ENCODE measurements at regions not wholly inside any gene's neighbourhood (a gene's known extent, or its start where the extent isn't known, plus 50 kb on each side); places are given as distances from the start of the nearest gene placed in this dataset.
A peak's percentile ranks its signal among the peaks of the same experiment; 100 is the strongest.

DNA sequence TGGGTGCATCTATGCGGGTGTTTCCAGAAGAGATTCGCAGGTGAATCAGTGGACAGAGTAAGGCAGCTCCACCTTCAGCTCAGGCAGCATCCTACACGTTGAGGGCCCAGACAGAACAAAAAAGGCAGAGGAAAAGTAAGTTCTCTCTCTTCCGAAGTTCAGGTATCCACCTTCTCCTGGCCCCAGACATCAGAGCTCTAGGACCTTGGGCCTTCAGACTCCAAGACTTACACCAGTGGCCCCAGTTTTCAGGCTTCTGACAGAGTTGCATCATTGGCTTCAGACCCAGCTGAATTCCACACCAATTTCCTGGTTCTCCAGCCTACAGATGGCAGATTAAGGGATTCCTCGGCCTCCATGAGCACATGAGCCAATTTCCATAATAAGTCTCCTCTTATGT, 102.2 kb upstream of the GPR26 start:
- DNase-seq = no peak

DNA sequence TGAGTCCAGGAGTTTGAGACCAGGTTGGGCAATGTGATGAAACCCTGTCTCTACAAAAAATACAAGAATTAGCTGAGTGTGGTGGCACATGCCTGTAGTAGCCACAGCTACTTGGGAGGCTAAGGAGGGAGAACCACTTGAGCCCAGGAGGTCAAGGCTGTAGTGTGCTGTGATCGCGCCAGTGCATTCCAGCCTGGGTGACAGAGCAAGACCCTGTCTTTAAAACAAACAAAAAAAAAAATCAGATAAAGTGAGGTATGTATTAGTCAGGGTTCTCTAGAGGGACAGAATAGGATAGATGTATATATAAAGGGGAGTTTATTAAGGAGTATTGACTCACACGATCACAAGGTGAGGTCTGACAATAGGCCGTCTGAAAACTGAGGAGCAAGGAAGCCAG, 101.5 kb upstream of the GPR26 start:
- no peak for DNase-seq

DNA sequence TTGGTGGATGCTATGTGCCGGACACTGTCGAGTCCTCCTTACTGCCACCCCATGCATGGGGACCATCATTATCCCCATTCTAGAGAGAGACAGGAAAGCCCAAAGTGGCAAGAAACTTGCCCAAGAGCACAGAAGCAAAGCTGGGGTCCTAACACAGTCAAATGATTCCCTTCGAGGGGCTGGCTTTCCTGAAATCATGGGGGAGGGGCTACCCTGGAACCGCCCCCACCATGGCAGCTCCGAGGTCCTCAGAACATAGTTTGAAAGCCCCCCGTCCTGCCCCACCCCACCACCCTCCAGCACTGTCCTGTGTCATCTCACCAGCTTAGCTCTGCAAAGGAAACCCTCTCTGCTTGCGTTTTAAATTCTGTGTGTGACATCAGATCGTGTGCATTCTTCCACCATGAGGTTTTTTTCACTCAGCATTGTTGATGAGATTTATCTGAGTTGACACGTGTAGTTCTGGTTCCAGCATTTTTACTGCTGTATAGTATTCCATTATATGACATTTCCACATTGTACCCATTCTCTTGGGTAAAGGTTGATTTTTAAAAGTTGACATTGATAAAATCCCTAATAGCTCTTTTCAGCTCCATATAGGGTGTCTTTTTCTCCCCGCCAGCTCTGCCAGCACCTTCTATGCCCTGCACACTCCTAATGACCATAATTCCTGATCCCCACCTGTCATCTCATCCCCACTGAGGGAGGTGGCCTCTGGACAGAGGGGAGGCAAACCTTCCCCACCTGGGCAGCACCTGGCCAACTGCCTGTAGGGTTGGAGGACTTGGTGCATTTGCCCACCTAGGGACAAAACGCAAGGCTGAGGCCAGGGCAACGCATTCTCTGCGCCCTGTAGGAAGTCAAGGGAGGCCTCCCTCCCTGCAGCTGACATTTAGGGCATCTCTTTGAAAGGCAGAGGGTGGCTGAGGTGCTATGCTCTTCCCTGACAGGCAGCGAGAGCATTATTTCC, 100.2 kb upstream of the GPR26 start:
- DNase-seq = no peak

DNA sequence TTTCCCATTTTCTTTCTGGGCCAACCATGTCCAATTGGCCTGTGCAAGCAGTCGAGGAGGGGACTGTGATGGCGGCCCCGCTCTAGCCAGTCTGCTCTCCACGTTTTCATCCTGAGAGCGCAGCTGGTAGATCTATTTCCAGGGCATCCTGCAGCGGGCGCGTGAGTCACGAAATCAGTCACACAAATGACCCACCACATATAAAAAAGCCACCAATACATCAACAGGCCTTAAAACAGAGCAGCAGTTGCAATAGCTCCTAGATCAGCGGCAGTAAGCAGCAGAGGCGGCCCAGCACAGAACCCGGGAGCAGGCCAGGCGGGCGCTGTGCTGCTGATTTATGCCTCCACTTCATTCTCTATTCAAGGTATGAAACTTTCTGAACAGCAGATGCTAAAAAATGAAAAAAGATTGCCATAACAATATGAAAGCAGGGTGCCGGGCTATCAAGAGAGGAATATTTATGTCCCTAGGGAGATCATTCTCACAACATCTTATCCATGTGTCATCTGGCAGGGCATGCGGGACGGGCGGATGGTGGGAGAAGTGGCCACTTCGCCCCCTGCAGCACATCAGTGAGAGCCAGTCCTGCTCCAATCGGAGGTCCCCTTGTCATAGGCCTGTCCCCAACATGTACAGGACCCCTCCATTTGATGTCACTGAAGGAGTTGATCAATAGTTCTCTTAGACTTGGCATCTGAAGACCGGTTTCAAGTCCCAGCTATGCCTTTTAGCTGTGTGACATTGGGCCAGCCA, 98.0 kb upstream of the GPR26 start:
- DNase-seq = no peak

DNA sequence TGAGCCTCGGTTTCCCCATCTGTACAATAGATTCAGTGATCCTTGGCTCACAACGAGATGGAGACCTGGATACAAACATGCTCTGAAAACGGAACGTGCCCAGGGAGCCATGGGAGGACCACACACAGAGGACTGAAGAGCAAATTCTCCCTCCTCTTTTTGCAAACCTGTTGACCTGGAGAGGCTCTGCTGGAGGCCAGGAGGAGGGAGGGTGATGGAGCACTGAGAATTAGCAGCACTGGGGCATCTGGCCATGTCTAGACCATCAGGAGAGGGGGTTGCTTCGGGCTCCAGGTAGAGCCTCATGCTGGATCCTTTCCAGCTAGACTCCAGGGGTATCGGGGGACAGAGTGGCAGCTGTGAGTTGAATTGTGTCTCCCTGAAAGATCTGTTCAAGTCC, 97.4 kb upstream of the GPR26 start:
- DNase-seq = no peak

DNA sequence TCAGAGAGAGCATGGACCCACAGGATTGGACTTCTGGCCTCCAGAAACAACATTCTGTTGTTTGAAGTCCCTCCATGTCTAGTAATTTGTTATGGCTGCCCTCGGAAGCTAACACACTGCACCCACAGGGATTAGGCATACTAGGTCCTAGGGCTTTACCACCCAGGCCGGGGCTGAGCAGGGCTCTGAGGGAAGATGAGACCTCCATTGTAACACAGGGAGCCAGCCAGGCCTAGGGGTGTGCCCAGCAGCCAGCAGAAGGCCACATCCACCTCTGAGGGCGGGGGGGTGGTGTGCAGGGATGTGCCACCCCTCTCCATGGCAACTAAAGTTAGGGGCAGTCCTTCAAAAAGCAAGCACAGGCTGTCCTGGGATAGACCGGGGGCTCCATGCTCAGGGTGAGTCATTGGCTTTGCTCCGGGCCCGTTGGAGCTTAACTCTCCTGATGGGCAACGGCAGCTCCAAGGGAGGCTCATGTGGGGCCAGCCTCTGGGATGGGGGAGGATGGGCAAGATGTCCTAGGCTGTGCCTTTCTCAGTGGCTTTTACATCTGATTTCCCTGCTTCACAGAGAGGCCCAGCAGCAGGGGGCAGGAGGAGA, 96.6 kb upstream of the GPR26 start:
- DNase-seq = no peak

DNA sequence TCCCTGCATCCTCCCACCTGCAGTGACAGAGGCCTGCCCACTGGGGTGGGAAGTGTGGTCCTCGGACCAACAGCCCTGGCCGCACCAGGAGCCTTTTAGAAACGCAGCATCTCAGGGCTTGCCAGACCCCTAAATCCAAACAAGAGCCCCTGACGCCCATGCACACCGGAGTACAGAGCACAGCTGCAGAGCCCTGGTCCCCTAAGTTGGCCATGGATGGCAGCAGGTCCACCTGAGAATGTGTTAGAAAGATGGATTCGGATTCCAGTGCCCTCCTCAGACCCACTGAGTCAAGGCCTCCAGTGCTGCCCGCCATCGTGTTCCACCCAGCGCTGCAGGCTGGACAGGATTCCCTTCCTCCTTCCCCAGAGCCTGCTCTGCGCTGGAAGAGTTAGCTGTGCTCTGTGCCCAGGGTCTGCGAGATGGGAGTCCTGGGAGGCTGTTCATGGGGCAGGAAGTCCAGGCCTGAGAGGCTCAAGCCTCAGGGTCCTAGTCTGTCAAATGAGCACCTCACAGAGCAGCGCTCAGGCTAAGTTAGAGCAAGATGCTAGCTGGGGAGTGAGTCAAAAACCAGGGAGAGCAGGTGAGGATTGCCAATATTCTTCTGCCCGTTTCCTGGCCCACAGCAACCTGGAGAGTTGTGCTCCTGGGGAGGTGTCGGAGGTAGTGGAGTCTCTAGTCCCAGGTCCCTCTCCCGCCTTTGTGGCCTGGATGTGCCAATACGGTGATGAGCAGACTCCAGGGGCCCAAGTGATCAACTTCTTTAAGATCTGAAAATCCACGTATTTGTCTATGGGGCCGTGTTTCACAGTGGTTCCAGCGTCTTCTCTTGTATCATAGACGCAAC, 95.9 kb upstream of the GPR26 start:
- DNase-seq = no peak

DNA sequence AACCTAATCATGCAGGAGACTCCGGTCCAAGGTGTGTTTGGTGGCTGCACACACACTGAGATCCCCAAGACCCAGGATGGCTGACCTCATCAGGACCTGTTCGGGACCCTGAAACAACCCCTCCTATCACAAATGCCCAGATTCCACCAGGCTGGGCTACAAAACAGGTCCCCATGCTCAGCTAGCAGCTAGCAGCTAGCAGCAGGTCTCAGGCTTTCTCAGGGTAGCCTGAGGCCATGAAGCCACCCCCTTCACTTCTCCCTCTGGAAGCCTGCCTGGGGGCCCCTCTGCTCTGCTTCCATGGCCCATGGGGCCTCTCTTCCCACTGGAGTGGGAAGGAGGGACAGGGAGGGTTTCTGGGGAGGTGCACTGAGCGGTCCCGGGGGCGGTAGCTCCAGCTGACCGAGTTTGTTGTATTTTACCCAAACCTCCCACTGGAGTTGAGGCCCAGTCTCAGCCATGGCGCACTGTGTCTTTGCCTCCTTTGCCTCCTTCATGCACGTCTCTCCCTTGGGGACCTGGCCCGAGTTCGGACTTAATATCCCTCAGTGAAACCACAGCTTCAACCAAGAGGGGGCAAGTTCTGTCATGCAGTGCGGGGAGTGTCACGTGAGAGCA, 95.1 kb upstream of the GPR26 start:
- no peak for DNase-seq

DNA sequence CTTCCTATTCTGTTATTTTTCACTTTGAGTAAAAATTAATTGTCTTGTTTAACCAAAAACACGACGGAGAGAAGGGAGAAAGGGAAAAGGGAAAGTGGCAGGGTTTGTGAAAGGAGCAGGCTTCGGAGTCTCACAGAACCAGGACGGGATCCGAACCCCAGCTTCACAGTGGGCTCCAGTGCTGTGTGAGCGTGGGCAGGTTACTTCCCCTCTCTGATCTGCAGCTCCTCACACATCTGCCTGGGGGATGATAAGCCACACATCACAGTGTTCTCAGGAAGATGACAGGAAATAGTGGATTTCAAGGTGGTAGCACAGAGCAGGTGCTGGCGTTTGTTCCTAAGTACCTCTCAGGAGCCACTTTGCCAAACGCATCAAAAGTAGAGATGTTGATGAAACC, 94.2 kb upstream of the GPR26 start:
- DNase-seq = no peak

DNA sequence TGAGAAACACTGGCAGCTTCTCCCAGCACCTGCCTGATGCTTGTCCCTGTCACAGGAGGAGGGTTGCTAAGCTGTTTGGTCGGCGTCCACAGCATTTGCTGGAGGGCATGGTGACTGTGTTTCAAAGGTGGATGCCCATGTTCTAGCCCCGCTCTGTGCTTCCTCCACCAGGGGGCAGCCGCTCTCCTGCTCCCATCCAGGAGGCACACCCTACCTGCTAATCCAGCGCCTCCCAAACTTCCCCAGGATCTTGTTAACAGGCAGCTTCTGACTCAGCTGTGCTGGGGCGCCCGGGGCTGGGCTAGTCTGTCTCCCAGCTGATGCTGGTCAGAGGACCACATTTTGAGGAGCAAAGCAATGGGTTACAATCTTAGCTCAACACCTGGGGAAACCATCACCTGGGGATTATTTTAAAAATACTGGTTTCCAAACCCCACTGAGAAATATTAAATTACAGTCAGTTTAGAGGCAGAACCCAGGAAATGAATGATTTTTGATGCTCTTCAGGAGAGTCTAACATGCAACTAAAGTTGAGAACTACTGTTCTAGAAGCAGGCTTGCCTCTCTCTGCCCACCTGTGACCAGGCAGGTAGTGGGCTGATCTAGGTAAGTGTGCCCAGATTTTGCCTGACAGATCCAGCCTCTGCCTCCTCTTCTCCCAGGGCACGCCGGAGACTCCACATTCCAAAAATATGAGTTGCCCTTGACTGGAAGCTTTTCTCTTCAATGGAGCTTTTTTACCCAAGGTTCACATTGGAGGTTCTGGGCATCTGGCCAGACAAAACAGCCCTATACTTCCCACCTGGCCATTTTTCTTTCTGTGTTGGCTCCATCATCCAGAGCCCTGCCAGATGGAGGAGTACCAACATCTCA, 92.7 kb upstream of the GPR26 start:
- no peak for DNase-seq

DNA sequence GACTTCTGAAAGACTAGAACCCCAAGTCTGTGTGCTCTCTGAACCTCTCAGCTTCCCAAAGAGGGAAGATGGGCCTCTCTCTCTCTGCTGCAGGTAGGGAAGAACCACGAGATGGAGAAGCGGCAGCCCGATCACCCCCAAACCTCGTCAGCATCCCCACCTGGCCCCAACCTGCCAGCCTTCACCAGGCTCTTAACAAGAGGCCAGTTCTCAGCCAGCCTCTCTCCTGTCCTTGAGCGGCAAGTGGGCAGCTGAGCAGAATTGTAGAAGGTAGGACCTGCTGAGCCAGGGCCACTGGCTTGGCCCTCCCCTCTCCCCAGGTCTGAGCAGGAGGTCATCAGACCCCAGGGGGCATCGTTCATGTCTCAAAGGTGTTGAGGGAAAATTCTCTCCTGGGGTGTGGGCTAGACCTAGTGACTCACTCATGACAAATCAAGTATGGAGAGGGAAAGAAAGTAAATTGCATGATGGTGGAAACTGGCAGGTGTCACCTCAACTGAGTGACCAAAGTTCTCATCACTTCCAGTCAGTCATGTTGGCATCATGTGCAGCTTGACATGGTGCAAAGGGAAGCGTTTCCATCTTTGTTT, 92.0 kb upstream of the GPR26 start:
- no peak for DNase-seq

DNA sequence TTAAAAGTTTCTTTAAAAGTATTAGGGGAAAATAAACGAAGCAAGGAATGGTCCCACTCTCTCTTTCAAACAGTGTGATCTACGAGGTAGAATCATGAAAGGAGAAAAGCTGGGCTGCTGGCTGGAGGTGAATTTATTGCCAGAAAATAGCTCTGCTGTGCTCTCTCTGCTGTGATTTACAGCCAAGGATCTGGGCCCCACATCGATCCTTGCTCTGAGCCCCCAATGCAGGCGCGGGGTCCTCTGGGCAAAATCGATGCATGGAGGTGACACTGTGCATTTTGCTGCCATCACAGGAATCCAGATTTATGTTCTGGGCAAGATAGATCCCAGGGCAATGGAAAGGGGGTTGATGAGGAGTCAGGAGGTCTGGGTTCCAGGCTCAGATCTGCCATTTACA, 91.0 kb upstream of the GPR26 start:
- no peak for DNase-seq

DNA sequence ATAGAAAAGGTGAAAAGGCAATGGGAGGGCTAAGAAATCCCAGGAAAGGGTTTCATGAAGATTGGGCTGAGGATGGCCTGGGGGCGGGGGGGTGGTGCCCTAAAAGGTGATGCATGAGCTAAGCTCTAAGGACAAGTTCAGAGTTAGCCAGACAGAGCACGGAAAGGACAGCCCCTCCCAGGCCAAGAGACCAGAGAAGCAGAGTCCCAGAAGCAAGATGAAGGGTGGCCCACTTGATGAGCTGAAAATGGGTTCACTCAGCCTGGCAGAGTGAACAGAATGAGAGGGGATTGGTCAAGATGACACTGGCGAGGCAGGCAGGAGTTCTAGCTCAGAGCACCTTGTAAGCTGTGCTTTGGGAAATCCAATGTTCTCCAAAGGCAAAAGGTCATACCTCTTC, 89.4 kb upstream of the GPR26 start:
- DNase-seq = no peak

DNA sequence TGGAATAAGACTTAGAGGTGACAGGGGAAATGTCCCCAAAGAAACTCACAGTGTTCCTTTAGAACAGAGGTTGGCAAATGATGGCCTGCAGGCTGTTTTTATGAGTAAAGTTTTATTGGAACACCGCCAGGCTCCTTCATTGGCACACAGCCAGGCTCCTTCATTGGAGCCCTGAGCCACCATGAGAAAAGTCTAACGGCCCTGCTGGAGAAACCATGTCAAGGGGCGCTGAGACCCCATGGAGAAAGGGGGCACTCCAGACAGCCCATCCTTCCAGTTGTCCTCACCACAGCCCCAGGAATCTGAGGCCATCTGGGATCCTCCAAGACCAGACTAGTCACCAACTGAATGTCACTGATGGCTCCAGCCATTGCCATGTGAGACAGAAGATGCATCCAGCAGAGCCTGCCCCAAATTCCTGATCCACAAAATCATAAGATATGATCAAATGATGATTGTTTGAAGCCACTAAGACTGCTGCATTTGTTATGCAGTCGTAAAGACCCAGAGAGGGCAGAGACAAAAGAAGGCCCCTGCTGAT, 88.2 kb upstream of the GPR26 start:
- DNase-seq = no peak

DNA sequence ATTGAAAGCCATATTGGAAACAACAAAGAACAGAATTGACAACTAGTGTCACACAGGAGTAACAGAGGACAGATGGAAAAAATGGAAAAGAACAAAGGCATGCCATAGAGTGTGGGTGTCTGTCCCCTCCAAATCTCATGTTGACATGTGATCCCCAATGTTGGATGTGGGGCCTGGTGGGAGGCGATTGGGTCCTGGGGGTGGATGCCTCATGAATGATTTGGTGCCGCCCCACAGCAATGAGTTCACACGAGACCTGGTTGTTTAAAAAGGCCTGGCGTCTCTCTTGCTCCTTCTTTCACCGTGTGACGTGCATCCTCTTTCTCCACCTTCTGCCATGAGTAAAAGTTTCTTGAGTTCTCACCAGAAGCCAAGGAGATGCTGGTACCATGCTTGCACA, 87.4 kb upstream of the GPR26 start:
- no peak for DNase-seq

DNA sequence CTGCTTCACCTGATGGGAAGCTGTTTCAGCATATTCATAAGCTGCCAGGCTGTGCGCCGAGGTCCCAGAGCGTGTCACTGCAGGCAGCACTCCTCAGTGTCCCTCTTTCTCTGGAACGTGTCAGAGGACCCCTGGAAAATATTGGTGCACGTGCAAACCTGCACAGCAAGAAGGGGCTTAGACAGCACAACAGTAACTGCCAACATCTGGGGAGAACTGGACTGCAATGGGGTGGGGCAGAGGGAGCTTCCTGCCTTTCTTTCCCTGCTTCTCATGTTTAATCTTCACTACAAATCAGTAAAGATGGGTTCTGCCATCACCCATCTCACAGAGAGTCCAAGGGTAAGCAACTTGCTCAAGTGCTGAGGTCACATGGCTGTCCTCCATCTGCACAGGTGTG, 86.5 kb upstream of the GPR26 start:
- no peak for DNase-seq

DNA sequence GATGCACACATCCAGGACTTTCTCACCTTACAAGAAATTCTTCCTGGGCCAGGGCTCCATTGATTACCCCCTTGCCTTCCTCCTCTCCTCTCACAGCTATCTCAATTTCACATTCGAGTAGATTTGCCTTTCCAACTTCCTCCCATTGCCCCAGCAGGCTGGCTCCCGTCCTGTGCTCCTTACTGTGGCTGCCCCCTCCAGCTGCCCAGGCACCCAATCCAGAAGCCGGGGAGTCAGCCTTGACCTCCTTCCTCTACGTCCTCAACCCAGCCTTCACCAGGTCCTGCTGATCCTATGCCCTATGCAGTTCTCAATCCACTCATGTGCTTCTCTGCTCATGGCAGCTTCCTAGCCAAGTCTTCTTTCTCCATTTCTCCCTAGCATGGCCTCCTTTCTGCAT, 85.7 kb upstream of the GPR26 start:
- DNase-seq = no peak

DNA sequence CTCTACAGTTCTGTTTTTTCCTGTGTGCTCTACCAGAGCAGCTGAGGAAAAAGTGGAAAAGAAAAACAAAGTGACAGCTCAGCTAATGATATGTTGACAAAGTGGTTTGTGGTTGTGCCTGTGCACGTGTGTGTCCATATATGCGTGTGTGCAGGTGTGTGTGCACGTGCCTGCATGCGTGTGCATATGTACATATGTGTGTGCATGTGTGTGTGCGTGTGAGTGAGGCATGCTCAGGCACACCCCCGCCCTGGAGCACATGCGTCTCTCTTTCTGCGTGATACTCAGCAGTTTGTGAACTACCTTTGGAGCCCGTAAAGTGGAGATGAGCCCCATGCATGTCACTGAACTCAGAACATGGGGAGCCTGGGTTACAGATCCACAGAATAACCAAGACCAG, 84.5 kb upstream of the GPR26 start:
- DNase-seq = no peak

DNA sequence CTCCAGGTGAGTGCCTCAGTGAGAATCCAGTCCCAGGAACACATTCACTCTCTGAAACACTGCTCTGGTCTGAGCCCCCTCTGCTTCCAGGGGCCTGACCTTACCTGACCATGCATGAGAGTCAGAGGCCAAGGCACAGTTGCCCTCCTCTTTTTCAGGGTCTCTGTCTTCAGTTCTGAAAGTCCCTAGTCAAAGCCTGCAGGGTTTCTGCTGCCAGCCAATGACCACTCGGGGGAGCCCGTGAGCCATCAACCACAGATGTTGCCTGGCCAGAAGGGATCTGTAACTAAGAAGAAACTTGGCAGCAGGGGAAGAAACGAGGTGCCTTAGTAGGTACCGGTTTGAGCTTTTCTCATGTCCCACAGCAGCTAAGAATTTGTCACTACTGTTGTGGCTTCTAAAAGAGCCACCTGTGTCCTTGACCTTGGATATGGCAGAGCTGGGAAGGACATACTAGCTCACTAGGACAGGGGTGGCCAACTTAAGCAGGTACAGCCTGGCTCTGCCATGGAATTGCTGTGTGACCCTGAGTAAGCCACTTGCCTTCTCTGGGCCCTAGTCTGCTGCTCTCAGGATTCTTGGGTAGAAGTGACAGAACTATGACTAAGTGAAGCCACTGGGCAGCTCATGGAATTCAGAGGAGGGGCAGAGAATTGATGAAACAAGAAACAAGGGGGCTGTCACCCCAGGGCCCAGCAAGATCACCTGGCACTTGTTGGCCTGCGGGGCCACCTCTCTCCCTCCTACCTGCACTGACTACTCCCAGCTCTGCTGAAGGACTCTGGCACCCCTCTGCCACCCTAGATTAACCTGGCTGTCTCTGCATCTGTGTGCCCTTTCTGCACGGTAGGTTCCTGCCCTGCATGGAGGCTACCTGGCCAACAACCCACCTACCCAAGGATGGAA, 83.8 kb upstream of the GPR26 start:
- DNase-seq = peak; percentile 51
